B cell (primary cell): ENCODE measurements at regions not wholly inside any gene's neighbourhood (a gene's known extent, or its start where the extent isn't known, plus 50 kb on each side); places are given as distances from the start of the nearest gene placed in this dataset.

Experiments
- ATAC-seq: fragments of 200-7000 bp; cut with Tn5 transposase; one replicate; pipeline ENCODE4 v1.10.0; 2021; ENCODE audit warnings: low read depth, mild to moderate bottlenecking, moderate number of reproducible peaks, moderate library complexity
- CTCF ChIA-PET: fragments of 350-600 bp; sonication (Branson Sonifier 250); formaldehyde crosslinking; loops from one replicate; lab custom pipeline; 2021; ENCODE audit warnings: antibody characterized with exemption, inconsistent platforms; lab: Charles Lee
- POLR2A ChIA-PET: fragments of 350-600 bp; sonication (Branson Sonifier 250); formaldehyde crosslinking; loops from one replicate; lab custom pipeline; 2021; ENCODE audit warnings: antibody characterized with exemption; lab: Charles Lee
- DNase-seq: peaks from one replicate; pipeline ENCODE4 v3.0.0; 2013
- H2AFZ ChIP-seq: 2 replicates; pipeline ENCODE4 v1.6.1; 2012; ENCODE audit warnings: mild to moderate bottlenecking, low read depth, low read length; ENCODE audit not compliant: insufficient read depth, poor library complexity, severe bottlenecking
- H3K27ac ChIP-seq, 2 donors: 1 replicate in 1 of 2; 2 replicates in 1 of 2; pipeline ENCODE4 v1.5.1; 2012 to 2013; ENCODE audit warnings: low read length in 2 of 2, mild to moderate bottlenecking in 2 of 2, moderate library complexity in 1 of 2
- H3K27me3 ChIP-seq, 4 experiments: fragments of 200-600 bp in 1 of 4; sonication (generic) in 1 of 4; replicated peaks in 1 of 4; 1 replicate in 2 of 4; 2 replicates in 2 of 4; pipeline versions ENCODE4 v1.6.1 to v1.7.0; 2013 to 2016; ENCODE audit warnings: low read length in 3 of 4, mild to moderate bottlenecking in 2 of 4, mixed read lengths in 1 of 4, moderate library complexity in 1 of 4; ENCODE audit not compliant: insufficient read depth in 4 of 4, control insufficient read depth in 3 of 4; ENCODE audit errors: control extremely low read depth in 1 of 4
- H3K36me3 ChIP-seq, 2 experiments: replicated peaks in 1 of 2; 1 replicate in 1 of 2; 2 replicates in 1 of 2; pipeline versions ENCODE4 v1.6.1 to v1.7.1; 2013; ENCODE audit warnings: low read length in 1 of 2; ENCODE audit not compliant: insufficient read depth in 2 of 2, control insufficient read depth in 1 of 2; ENCODE audit errors: control extremely low read depth in 1 of 2, extremely low read depth in 1 of 2
- H3K4me1 ChIP-seq, 2 donors: fragments of 200-600 bp in 1 of 2; sonication (generic) in 1 of 2; 1 replicate in 1 of 2; 2 replicates in 1 of 2; pipeline versions ENCODE4 v1.5.1 to v1.6.1; 2013 to 2017; ENCODE audit warnings: low read length in 2 of 2; ENCODE audit not compliant: control insufficient read depth in 2 of 2, insufficient read depth in 2 of 2
- H3K4me2 ChIP-seq: replicated peaks from 2 replicates; pipeline ENCODE3; 2012; ENCODE audit warnings: mild to moderate bottlenecking, low read depth, low read length; ENCODE audit not compliant: poor library complexity, severe bottlenecking
- H3K4me3 ChIP-seq, 5 experiments: fragments of 200-600 bp in 1 of 5; sonication (generic) in 1 of 5; 1 replicate in 3 of 5; 2 replicates in 2 of 5; pipeline versions ENCODE4 v1.5.1 to v1.7.0; 2011 to 2016; ENCODE audit warnings: low read length in 4 of 5, mild to moderate bottlenecking in 4 of 5, low read depth in 2 of 5, control low read depth in 1 of 5, moderate library complexity in 1 of 5; ENCODE audit not compliant: insufficient read depth in 1 of 5; ENCODE audit errors: control extremely low read depth in 1 of 5, extremely low read depth in 1 of 5
- H3K79me2 ChIP-seq: fragments of 200-600 bp; sonication (generic); one replicate; pipeline ENCODE4 v1.6.0; 2016; ENCODE audit warnings: low read length; ENCODE audit not compliant: control insufficient read depth, insufficient read depth
- H3K9ac ChIP-seq: fragments of 200-600 bp; sonication (generic); 2 replicates; pipeline ENCODE4 v1.6.1; 2017; ENCODE audit warnings: mild to moderate bottlenecking, low read length, moderate library complexity
- H3K9me3 ChIP-seq, 3 donors: one replicate each; pipeline versions ENCODE4 v1.6.1 to v1.7.1; 2013; ENCODE audit warnings: low read length in 2 of 3; ENCODE audit not compliant: control insufficient read depth in 2 of 3, insufficient read depth in 1 of 3; ENCODE audit errors: control extremely low read depth in 1 of 3
- H4K20me1 ChIP-seq: 2 replicates; pipeline ENCODE4 v1.6.0; 2012; ENCODE audit warnings: mild to moderate bottlenecking, low read length; ENCODE audit not compliant: insufficient read depth, control insufficient read depth, poor library complexity, severe bottlenecking
- H3K27ac Mint-ChIP-seq: one replicate; pipeline ENCODE4 v1.8.0; 2021; ENCODE audit warnings: mixed read lengths
- H3K27me3 Mint-ChIP-seq: one replicate; pipeline ENCODE4 v1.8.0; 2021; ENCODE audit warnings: mixed read lengths
- H3K4me1 Mint-ChIP-seq: one replicate; pipeline ENCODE4 v1.8.0; 2021; ENCODE audit warnings: mixed read lengths
- H3K4me3 Mint-ChIP-seq: one replicate; pipeline ENCODE4 v1.8.0; 2021; ENCODE audit warnings: mixed read lengths
- H3K9me3 Mint-ChIP-seq: one replicate; pipeline ENCODE4 v1.8.0; 2022; ENCODE audit warnings: mixed read lengths; ENCODE audit not compliant: insufficient read depth
- EZH2 ChIP-seq: IDR thresholded peaks from 2 replicates; pipeline ENCODE4 v1.6.1; 2012; ENCODE audit warnings: borderline replicate concordance, low read depth, mild to moderate bottlenecking, moderate library complexity, low read length; ENCODE audit not compliant: insufficient read depth, poor library complexity, severe bottlenecking
- WGBS: methylation state at CpG from one replicate; pipeline ENCODE4 v1.1.5; 2013; ENCODE audit warnings: missing lambda C conversion rate; ENCODE audit not compliant: insufficient coverage; 5-methylcytosine and 5-hydroxymethylcytosine counted together
- intact Hi-C: fragments of 100-400 bp; cut with micrococcal nuclease; formaldehyde crosslinking; loops from one replicate; pipeline ENCODE4 v1.10.0; 2022
- TF ChIP-seq, protein P1 (sequence below): fragments of 200-600 bp; IDR thresholded peaks from one replicate; pipeline ENCODE4 v1.8.0; 2022; ENCODE audit warnings: antibody characterized with exemption, mild to moderate bottlenecking

DNA sequence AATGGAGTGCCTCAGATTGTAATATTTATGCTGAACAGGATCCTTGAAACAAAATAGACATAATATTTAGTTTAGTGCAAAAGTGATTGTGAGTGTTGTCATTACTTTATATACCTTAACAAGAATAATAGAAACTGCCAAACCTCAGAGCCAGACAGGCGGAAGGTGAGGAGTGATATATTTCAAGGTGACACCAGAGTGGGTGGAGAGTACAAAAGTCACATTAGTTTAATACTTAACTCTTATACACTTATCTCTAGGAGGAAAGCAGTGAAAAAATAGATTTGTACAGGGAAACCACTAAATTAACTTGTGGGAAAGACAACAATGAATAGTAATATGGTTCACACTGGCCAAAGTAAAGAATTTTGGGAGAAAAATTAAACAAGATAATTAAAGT lies 342.8 kb upstream of the NDST4 start:
- Histone ChIP-seq H3K4me1 (no peaks in the 10 kb centered on the region), H3K4me3 (no peak overlapping the region), H3K27me3 (no peaks in the 10 kb centered on the region), H4K20me1 (no peaks in the 10 kb centered on the region), H2AFZ (no peak overlapping the region), H3K4me2 (no peak overlapping the region), H3K79me2 (no peaks in the 10 kb centered on the region), H3K9ac (no peak overlapping the region), H3K36me3 (no peaks in the 10 kb centered on the region), H3K9me3 (no peaks in the 10 kb centered on the region), H3K27ac (no peak overlapping the region)
- intact Hi-C loops: no loop called here
- CTCF ChIA-PET: no interaction called here
- DNase-seq (no peak), ATAC-seq (no peak)
- no peak overlapping the region for H3K4me3 Mint-ChIP-seq
- H3K9me3 Mint-ChIP-seq: peaks cover 1% of the 10 kb centered on the region
- no peak overlapping the region for H3K27ac Mint-ChIP-seq
- WGBS: no CpG with 5 or more reads among the region's 1 CpG
- H3K4me1 Mint-ChIP-seq: no peaks in the 10 kb centered on the region
- POLR2A ChIA-PET: no interaction called here
- no peaks in the 10 kb centered on the region for H3K27me3 Mint-ChIP-seq
- TF ChIP-seq, protein P1, sequence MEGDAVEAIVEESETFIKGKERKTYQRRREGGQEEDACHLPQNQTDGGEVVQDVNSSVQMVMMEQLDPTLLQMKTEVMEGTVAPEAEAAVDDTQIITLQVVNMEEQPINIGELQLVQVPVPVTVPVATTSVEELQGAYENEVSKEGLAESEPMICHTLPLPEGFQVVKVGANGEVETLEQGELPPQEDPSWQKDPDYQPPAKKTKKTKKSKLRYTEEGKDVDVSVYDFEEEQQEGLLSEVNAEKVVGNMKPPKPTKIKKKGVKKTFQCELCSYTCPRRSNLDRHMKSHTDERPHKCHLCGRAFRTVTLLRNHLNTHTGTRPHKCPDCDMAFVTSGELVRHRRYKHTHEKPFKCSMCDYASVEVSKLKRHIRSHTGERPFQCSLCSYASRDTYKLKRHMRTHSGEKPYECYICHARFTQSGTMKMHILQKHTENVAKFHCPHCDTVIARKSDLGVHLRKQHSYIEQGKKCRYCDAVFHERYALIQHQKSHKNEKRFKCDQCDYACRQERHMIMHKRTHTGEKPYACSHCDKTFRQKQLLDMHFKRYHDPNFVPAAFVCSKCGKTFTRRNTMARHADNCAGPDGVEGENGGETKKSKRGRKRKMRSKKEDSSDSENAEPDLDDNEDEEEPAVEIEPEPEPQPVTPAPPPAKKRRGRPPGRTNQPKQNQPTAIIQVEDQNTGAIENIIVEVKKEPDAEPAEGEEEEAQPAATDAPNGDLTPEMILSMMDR: no peak
- no peak for TF ChIP-seq EZH2

GRCh38 chr4:115454228-115454627 lies 340.8 kb upstream of the NDST4 start:
- Histone ChIP-seq H3K27ac (no peak overlapping the region), H3K4me3 (no peak overlapping the region), H4K20me1 (no peaks in the 10 kb centered on the region), H3K36me3 (no peaks in the 10 kb centered on the region), H3K4me2 (no peak overlapping the region), H3K4me1 (no peaks in the 10 kb centered on the region), H3K9me3 (no peaks in the 10 kb centered on the region), H3K27me3 (no peaks in the 10 kb centered on the region), H2AFZ (no peak overlapping the region), H3K79me2 (no peaks in the 10 kb centered on the region), H3K9ac (no peak overlapping the region)
- H3K4me3 Mint-ChIP-seq: no peak overlapping the region
- no peak overlapping the region for H3K27ac Mint-ChIP-seq
- no CpG with 5 or more reads among the region's 2 CpGs for WGBS
- intact Hi-C loops: no loop called here
- DNase-seq: no peak
- TF ChIP-seq EZH2: no peak
- TF ChIP-seq, protein P1: no peak
- POLR2A ChIA-PET: no interaction called here
- peaks cover 2% of the 10 kb centered on the region for H3K9me3 Mint-ChIP-seq
- no peaks in the 10 kb centered on the region for H3K4me1 Mint-ChIP-seq
- no peaks in the 10 kb centered on the region for H3K27me3 Mint-ChIP-seq
- no peak for ATAC-seq
- CTCF ChIA-PET: no interaction called here
